ENCODE measurements at regions not wholly inside any gene's neighbourhood (a gene's known extent, or its start where the extent isn't known, plus 50 kb on each side); places are given as distances from the start of the nearest gene placed in this dataset.

DNA sequence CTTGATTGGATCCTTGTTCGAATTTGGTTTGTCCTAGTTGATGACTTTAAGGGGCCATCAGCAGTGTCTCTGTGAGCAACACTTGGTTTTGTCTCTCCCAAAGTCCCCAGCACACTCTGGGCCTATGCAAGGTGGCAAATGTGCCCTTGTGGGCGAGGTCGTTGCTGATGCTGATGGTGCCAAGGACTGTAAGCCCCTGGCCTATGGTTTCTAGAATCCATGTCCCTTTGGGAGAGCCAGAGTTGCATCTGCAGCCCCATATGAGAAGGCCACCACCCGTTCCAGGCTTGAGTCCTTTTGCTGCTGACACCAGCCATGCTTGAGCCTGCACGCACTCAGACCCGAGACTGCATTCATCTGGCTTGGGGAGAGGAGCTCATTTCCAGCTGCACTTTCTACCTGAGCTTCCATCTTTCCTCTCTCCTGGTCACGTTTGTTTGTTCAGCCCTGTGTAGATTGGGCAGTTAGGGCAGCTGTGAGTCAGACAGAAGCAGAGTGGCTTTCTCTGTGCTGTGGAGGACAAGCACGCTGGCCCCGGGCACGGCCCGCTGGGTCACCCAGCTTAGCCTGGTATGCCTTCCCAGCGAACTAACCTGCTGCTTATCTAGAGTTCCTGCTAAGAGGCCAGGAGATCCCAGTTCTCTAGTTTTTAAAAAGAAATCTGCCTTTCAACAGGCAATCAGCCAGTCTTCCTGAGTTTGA is 52.1 kb upstream of the CSF3R start:
- intact Hi-C loops (cut with DNase I): no loop called here
- peak in 1 of 10 donors; percentile 27 for DNase-seq

DNA sequence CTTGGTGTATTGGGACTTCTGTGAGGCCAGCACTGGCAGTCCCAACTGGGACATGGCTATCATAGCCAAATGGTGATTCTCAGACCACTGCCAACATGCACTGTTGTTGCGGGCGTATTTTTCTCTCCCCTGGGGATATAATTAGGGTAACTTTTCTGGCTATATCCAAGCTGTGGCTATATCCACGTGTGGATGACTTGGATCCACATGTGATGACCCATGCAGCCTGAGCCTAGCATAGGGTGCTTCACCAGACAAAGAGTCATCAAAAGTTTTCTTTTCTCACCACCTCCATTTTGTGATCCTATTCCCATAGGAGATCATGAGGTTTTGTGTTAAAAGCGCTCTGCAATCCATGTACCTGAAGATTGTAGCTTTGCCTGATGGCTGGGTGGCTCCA is 51.2 kb upstream of the CSF3R start:
- DNase-seq: peak in 1 of 10 donors; percentile 24
- intact Hi-C loops (cut with DNase I): no loop called here

DNA sequence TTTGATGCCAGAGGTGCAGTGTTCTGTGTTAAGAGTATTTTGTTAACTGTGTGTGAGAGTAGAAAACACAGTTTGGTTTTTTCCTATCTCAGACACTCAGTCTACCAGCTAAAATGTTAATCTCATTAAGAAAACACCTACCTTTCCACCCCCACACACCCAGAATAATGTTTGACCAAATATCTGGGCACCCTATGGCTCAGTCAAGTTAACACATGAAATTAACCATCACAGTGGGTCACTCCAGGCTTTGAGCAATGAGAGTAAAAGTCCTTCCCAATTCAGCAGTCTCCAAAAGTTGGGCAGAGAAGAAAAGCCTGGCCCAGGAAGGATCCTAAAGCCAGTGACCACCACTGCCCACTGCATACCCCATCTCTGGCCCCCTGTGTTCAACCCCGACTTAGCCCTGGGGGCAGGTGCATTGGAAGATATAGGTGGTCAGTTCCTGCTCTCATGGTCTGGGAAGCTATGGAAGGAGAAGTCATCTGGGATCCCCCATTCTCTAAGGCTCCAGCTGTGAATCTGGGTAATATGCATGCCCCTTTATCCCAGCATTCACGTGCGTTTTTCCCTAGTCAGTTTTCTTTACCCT is 50.2 kb upstream of the CSF3R start:
- intact Hi-C loops (cut with DNase I): no loop called here
- peak in 1 of 10 donors; percentile 4 for DNase-seq

Data from posterior cingulate gyrus (tissue), 11 donors.